ENCODE measurements at regions not wholly inside any gene's neighbourhood (a gene's known extent, or its start where the extent isn't known, plus 50 kb on each side); places are given as distances from the start of the nearest gene placed in this dataset.

- CTCF ChIA-PET (ENCODE audit: partially characterized antibody), result no interaction called here
- H4K91ac ChIP-seq (replicated peaks; ENCODE audit: insufficient read length, low read length), result no peak overlapping the region
- no peak for FAIRE-seq
- H3K23me2 ChIP-seq (ENCODE audit: low read depth, low read length), result no peaks in the 10 kb centered on the region
- H2BK15ac ChIP-seq (ENCODE audit: low read length), result no peak overlapping the region
- no peak overlapping the region for H3K4ac ChIP-seq (replicated peaks; ENCODE audit: insufficient read length, low read depth, low read length)
- H3K18ac ChIP-seq (ENCODE audit: extremely low read depth, low read length), result no peak overlapping the region
- H2BK5ac ChIP-seq (ENCODE audit: low read depth, low read length), result no peak overlapping the region
- POLR2A ChIA-PET (ENCODE audit: partially characterized antibody), result no interaction called here
- H4K20me1 ChIP-seq (replicated peaks in 1 of 2; ENCODE audit: control insufficient read depth in 1 of 2, insufficient read depth in 2 of 2, low read length in 2 of 2), result no peaks in the 10 kb centered on the region
- H3K36me3 ChIP-seq (ENCODE audit: control insufficient read depth in 2 of 4, insufficient read depth in 4 of 4, low read length in 3 of 4), result no peaks in the 10 kb centered on the region
- no peak overlapping the region for H4K8ac ChIP-seq (ENCODE audit: extremely low read depth, insufficient read depth, low read length)
- H4K5ac ChIP-seq (ENCODE audit: insufficient read length, low read depth, low read length), result no peak overlapping the region
- no peak overlapping the region for H2AK5ac ChIP-seq (ENCODE audit: low read depth, low read length)
- H3K79me1 ChIP-seq (ENCODE audit: low read depth, low read length), result no peaks in the 10 kb centered on the region
- H2BK20ac ChIP-seq (ENCODE audit: low read length), result no peak overlapping the region
- no peak overlapping the region for H3K14ac ChIP-seq (ENCODE audit: insufficient read length)
- TF ChIP-seq RFX5 (IDR thresholded peaks at IDR 0.05; ENCODE audit: borderline replicate concordance, low read depth, low read length) (no peak), CTBP2 (IDR thresholded peaks at IDR 0.05; ENCODE audit: borderline replicate concordance, insufficient read depth, insufficient read length, low read length) (no peak), FOSL1 (IDR thresholded peaks at IDR 0.05; ENCODE audit: insufficient read depth, low read depth, low read length) (no peak)
- no peak overlapping the region for H3K4me3 ChIP-seq (ENCODE audit: extremely low read depth in 1 of 4, insufficient read depth in 2 of 4, low read depth in 3 of 4, low read length in 4 of 4)
- no peak overlapping the region for H2BK12ac ChIP-seq (ENCODE audit: low read depth, low read length)
- H3K56ac ChIP-seq (replicated peaks; ENCODE audit: insufficient read length, low read depth, low read length), result no peak overlapping the region
- 93% methylated on average over 2 of the region's 2 CpGs; no CpG with 5 or more reads in 1 of the 2 experiments for WGBS, 2 experiments (ENCODE audit: extremely low coverage in 1 of 2, insufficient coverage in 1 of 2, insufficient read length in 1 of 2, insufficient replicate concordance in 2 of 2, low coverage in 1 of 2, low lambda C conversion rate in 2 of 2, missing lambda C conversion rate in 1 of 2)
- no peak overlapping the region for H2BK120ac ChIP-seq (replicated peaks; ENCODE audit: low read depth, low read length)
- H3K27ac ChIP-seq (ENCODE audit: low read depth, low read length), result no peak overlapping the region
- peaks cover 0 to 3% (median 0%) of the 10 kb centered on the region in 4 experiments; a peak in 1 of 7 replicates for H3K4me1 ChIP-seq (replicated peaks in 1 of 4; ENCODE audit: control insufficient read depth in 3 of 4, insufficient read depth in 4 of 4, low read length in 3 of 4)
- H3K79me2 ChIP-seq (ENCODE audit: control insufficient read depth in 1 of 2, insufficient read depth in 2 of 2, low read length in 2 of 2), result no peaks in the 10 kb centered on the region
- DNase-seq (ENCODE audit: low read depth in 1 of 2, low spot score in 2 of 2), result no peak
- H3K23ac ChIP-seq (ENCODE audit: insufficient read length), result no peak overlapping the region
- H2AFZ ChIP-seq (ENCODE audit: low read length), result no peak overlapping the region
- H3K9me3 ChIP-seq (ENCODE audit: insufficient read depth in 2 of 2, low read depth in 1 of 2, low read length in 1 of 2), result no peaks in the 10 kb centered on the region
- H3K4me2 ChIP-seq (ENCODE audit: insufficient read depth in 1 of 2, low read depth in 2 of 2, low read length in 2 of 2), result no peak overlapping the region
- H3K9ac ChIP-seq (replicated peaks in 1 of 4; ENCODE audit: extremely low read depth in 1 of 4, low read depth in 3 of 4, low read length in 3 of 4), result no peak overlapping the region
- H3K27me3 ChIP-seq (replicated peaks in 1 of 4; ENCODE audit: control insufficient read depth in 3 of 4, extremely low read depth in 1 of 4, insufficient read depth in 3 of 4, low read length in 3 of 4), result no peaks in the 10 kb centered on the region
These were observed 150.2 kb upstream of the OGFRL1 start for GRCh38 chr6:71138376-71138775.
